PC-3 (cell line): ENCODE measurements at regions not wholly inside any gene's neighbourhood (a gene's known extent, or its start where the extent isn't known, plus 50 kb on each side); places are given as distances from the start of the nearest gene placed in this dataset.

ENCODE experiments used
- EZH2 ChIP-seq: fragments of 300-600 bp; sonication (generic); IDR thresholded peaks from one replicate; pipeline ENCODE4 v1.6.1; 2017; ENCODE audit warnings: antibody characterized with exemption, mild to moderate bottlenecking, low read length; ENCODE audit not compliant: unreplicated experiment
- EZH2phosphoT487 ChIP-seq: fragments of 300-600 bp; sonication (generic); IDR thresholded peaks from 2 replicates; pipeline ENCODE4 v1.6.1; 2018; ENCODE audit warnings: mild to moderate bottlenecking, antibody characterized with exemption, low read length, borderline replicate concordance
- TF ChIP-seq, protein P1 (sequence below): fragments of 300-600 bp; sonication (generic); conservative IDR thresholded peaks from 2 replicates; pipeline ENCODE4 v1.5.1; 2017; ENCODE audit warnings: antibody characterized with exemption, low read depth, mild to moderate bottlenecking, low read length

DNA sequence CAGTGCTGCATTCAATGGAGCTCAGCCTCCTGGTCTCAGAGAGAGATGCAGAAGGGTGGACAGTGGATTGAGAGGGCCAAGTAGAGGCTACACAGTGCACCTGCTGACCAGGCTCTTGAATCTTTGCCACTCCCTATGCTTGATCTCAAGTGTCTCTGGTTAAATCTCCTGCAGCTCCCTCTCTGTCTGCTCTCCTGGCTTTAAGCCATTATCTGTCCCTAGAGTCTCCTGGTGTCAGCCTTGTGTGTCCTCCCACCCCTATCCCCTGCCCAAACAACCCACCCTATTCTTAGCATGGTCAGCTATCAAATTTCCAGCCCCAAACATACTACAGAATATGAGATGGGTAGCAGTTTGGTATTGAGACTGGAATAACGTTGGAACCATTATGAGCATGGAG lies 479.3 kb upstream of the CELF2 start:
- TF ChIP-seq EZH2 (no peak), EZH2phosphoT487 (no peak)
- TF ChIP-seq, protein P1, sequence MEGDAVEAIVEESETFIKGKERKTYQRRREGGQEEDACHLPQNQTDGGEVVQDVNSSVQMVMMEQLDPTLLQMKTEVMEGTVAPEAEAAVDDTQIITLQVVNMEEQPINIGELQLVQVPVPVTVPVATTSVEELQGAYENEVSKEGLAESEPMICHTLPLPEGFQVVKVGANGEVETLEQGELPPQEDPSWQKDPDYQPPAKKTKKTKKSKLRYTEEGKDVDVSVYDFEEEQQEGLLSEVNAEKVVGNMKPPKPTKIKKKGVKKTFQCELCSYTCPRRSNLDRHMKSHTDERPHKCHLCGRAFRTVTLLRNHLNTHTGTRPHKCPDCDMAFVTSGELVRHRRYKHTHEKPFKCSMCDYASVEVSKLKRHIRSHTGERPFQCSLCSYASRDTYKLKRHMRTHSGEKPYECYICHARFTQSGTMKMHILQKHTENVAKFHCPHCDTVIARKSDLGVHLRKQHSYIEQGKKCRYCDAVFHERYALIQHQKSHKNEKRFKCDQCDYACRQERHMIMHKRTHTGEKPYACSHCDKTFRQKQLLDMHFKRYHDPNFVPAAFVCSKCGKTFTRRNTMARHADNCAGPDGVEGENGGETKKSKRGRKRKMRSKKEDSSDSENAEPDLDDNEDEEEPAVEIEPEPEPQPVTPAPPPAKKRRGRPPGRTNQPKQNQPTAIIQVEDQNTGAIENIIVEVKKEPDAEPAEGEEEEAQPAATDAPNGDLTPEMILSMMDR = no peak
